ENCODE measurements at regions not wholly inside any gene's neighbourhood (a gene's known extent, or its start where the extent isn't known, plus 50 kb on each side); places are given as distances from the start of the nearest gene placed in this dataset.
"Not testable (repeated sequence)": the region's sequence is repeated elsewhere in the genome, so short reads cannot be mapped to it uniquely, and the experiment has no call there.

- ATAC-seq; H3K4me1 Mint-ChIP-seq (ENCODE audit: low read depth); H3K4me3 Mint-ChIP-seq; H3K27me3 Mint-ChIP-seq (ENCODE audit: low read depth); CTCF ChIA-PET; POLR2A ChIA-PET; H3K27ac Mint-ChIP-seq; H3K9me3 Mint-ChIP-seq (ENCODE audit: insufficient read depth); H3K36me3 Mint-ChIP-seq (ENCODE audit: low read depth); DNase-seq: not testable (repeated sequence)
These were observed 73.8 kb upstream of the DAPK1 start for GRCh38 chr9:87423885-87424284.

- H3K27me3 Mint-ChIP-seq (ENCODE audit: low read depth) = no peaks in the 10 kb centered on the region
- no peak for DNase-seq
- no peaks in the 10 kb centered on the region for H3K36me3 Mint-ChIP-seq (ENCODE audit: low read depth)
- CTCF ChIA-PET = no interaction called here
- H3K4me1 Mint-ChIP-seq (ENCODE audit: low read depth) = no peaks in the 10 kb centered on the region
- no peak overlapping the region for H3K4me3 Mint-ChIP-seq
- no peak overlapping the region for H3K27ac Mint-ChIP-seq
- ATAC-seq = no peak
- POLR2A ChIA-PET = no interaction called here
- no peaks in the 10 kb centered on the region for H3K9me3 Mint-ChIP-seq (ENCODE audit: insufficient read depth)
These were observed 72.5 kb upstream of the DAPK1 start for GRCh38 chr9:87425202-87425601.

GRCh38 chr9:87427851-87428506 lies 69.7 kb upstream of the DAPK1 start:
- CTCF ChIA-PET = no interaction called here
- no peaks in the 10 kb centered on the region for H3K9me3 Mint-ChIP-seq (ENCODE audit: insufficient read depth)
- no peaks in the 10 kb centered on the region for H3K4me1 Mint-ChIP-seq (ENCODE audit: low read depth)
- no peak for DNase-seq
- ATAC-seq = no peak
- H3K27me3 Mint-ChIP-seq (ENCODE audit: low read depth) = no peaks in the 10 kb centered on the region
- H3K36me3 Mint-ChIP-seq (ENCODE audit: low read depth) = no peaks in the 10 kb centered on the region
- H3K4me3 Mint-ChIP-seq = no peak overlapping the region
- POLR2A ChIA-PET = no interaction called here
- H3K27ac Mint-ChIP-seq = no peak overlapping the region

- Mint-ChIP-seq H3K27me3 (ENCODE audit: low read depth) (no peaks in the 10 kb centered on the region), H3K4me3 (no peak overlapping the region), H3K27ac (no peak overlapping the region), H3K4me1 (ENCODE audit: low read depth) (no peaks in the 10 kb centered on the region), H3K36me3 (ENCODE audit: low read depth) (no peaks in the 10 kb centered on the region), H3K9me3 (ENCODE audit: insufficient read depth) (no peaks in the 10 kb centered on the region)
- POLR2A ChIA-PET = no interaction called here
- no peak for ATAC-seq
- no peak for DNase-seq
- CTCF ChIA-PET = no interaction called here
These were observed 69.0 kb upstream of the DAPK1 start for GRCh38 chr9:87428659-87429058.

GRCh38 chr9:87431837-87432236 lies 65.8 kb upstream of the DAPK1 start:
- no peak for ATAC-seq
- Mint-ChIP-seq H3K9me3 (ENCODE audit: insufficient read depth) (no peaks in the 10 kb centered on the region), H3K36me3 (ENCODE audit: low read depth) (no peaks in the 10 kb centered on the region), H3K4me1 (ENCODE audit: low read depth) (no peaks in the 10 kb centered on the region), H3K4me3 (no peak overlapping the region), H3K27ac (no peak overlapping the region), H3K27me3 (ENCODE audit: low read depth) (no peaks in the 10 kb centered on the region)
- ChIA-PET CTCF (no interaction called here), POLR2A (no interaction called here)
- no peak for DNase-seq

- no peaks in the 10 kb centered on the region for H3K4me1 Mint-ChIP-seq (ENCODE audit: low read depth)
- H3K4me3 Mint-ChIP-seq = no peak overlapping the region
- ChIA-PET CTCF (no interaction called here), POLR2A (interaction anchor here (0.7 kb wide), 1 partner anchor 1706 kb away, joined by 3 read pairs; no protein-coding TSS in a partner anchor)
- H3K27ac Mint-ChIP-seq = no peak overlapping the region
- no peak for DNase-seq
- no peaks in the 10 kb centered on the region for H3K9me3 Mint-ChIP-seq (ENCODE audit: insufficient read depth)
- H3K36me3 Mint-ChIP-seq (ENCODE audit: low read depth) = no peaks in the 10 kb centered on the region
- no peak for ATAC-seq
- no peaks in the 10 kb centered on the region for H3K27me3 Mint-ChIP-seq (ENCODE audit: low read depth)
These were observed 63.8 kb upstream of the DAPK1 start for GRCh38 chr9:87433853-87434252.

GRCh38 chr9:87434366-87434765 lies 63.3 kb upstream of the DAPK1 start:
- no peak for DNase-seq
- H3K27ac Mint-ChIP-seq = no peak overlapping the region
- H3K4me1 Mint-ChIP-seq (ENCODE audit: low read depth) = no peaks in the 10 kb centered on the region
- ChIA-PET POLR2A (interaction anchor here (0.7 kb wide), 1 partner anchor 1707 kb away, joined by 3 read pairs; no protein-coding TSS in a partner anchor), CTCF (no interaction called here)
- ATAC-seq = no peak
- H3K9me3 Mint-ChIP-seq (ENCODE audit: insufficient read depth) = no peaks in the 10 kb centered on the region
- no peak overlapping the region for H3K4me3 Mint-ChIP-seq
- no peaks in the 10 kb centered on the region for H3K27me3 Mint-ChIP-seq (ENCODE audit: low read depth)
- no peaks in the 10 kb centered on the region for H3K36me3 Mint-ChIP-seq (ENCODE audit: low read depth)

GRCh38 chr9:87435189-87435880 lies 62.3 kb upstream of the DAPK1 start:
- ChIA-PET CTCF (no interaction called here), POLR2A (no interaction called here)
- ATAC-seq (no peak), DNase-seq (no peak)
- no peaks in the 10 kb centered on the region for H3K36me3 Mint-ChIP-seq (ENCODE audit: low read depth)
- no peaks in the 10 kb centered on the region for H3K9me3 Mint-ChIP-seq (ENCODE audit: insufficient read depth)
- H3K27ac Mint-ChIP-seq = no peak overlapping the region
- no peak overlapping the region for H3K4me3 Mint-ChIP-seq
- H3K27me3 Mint-ChIP-seq (ENCODE audit: low read depth) = no peaks in the 10 kb centered on the region
- H3K4me1 Mint-ChIP-seq (ENCODE audit: low read depth) = no peaks in the 10 kb centered on the region

- Mint-ChIP-seq H3K36me3 (ENCODE audit: low read depth) (no peaks in the 10 kb centered on the region), H3K9me3 (ENCODE audit: insufficient read depth) (no peaks in the 10 kb centered on the region), H3K4me1 (ENCODE audit: low read depth) (no peaks in the 10 kb centered on the region), H3K4me3 (no peak overlapping the region), H3K27me3 (ENCODE audit: low read depth) (no peaks in the 10 kb centered on the region), H3K27ac (no peak overlapping the region)
- CTCF ChIA-PET = no interaction called here
- ATAC-seq (no peak), DNase-seq (no peak)
- POLR2A ChIA-PET = no interaction called here
These were observed 61.0 kb upstream of the DAPK1 start for GRCh38 chr9:87436716-87437115.

GRCh38 chr9:87437966-87438365 lies 59.7 kb upstream of the DAPK1 start:
- no peak for DNase-seq
- no peak overlapping the region for H3K4me3 Mint-ChIP-seq
- no peaks in the 10 kb centered on the region for H3K4me1 Mint-ChIP-seq (ENCODE audit: low read depth)
- no peak overlapping the region for H3K27ac Mint-ChIP-seq
- POLR2A ChIA-PET = no interaction called here
- H3K27me3 Mint-ChIP-seq (ENCODE audit: low read depth) = no peaks in the 10 kb centered on the region
- no peaks in the 10 kb centered on the region for H3K36me3 Mint-ChIP-seq (ENCODE audit: low read depth)
- no peaks in the 10 kb centered on the region for H3K9me3 Mint-ChIP-seq (ENCODE audit: insufficient read depth)
- CTCF ChIA-PET = no interaction called here
- ATAC-seq = no peak

- peaks cover 5% of the 10 kb centered on the region for H3K9me3 Mint-ChIP-seq (ENCODE audit: insufficient read depth)
- H3K27ac Mint-ChIP-seq = no peak overlapping the region
- H3K36me3 Mint-ChIP-seq (ENCODE audit: low read depth) = no peaks in the 10 kb centered on the region
- DNase-seq (no peak), ATAC-seq (no peak)
- POLR2A ChIA-PET = no interaction called here
- CTCF ChIA-PET = no interaction called here
- no peaks in the 10 kb centered on the region for H3K27me3 Mint-ChIP-seq (ENCODE audit: low read depth)
- H3K4me3 Mint-ChIP-seq = no peak overlapping the region
- no peaks in the 10 kb centered on the region for H3K4me1 Mint-ChIP-seq (ENCODE audit: low read depth)
These were observed 56.4 kb upstream of the DAPK1 start for GRCh38 chr9:87441251-87441650.

GRCh38 chr9:87442451-87442850 lies 55.2 kb upstream of the DAPK1 start:
- Mint-ChIP-seq H3K9me3 (ENCODE audit: insufficient read depth) (peaks cover 5% of the 10 kb centered on the region), H3K4me1 (ENCODE audit: low read depth) (no peaks in the 10 kb centered on the region), H3K27ac (no peak overlapping the region), H3K27me3 (ENCODE audit: low read depth) (no peaks in the 10 kb centered on the region), H3K36me3 (ENCODE audit: low read depth) (no peaks in the 10 kb centered on the region), H3K4me3 (no peak overlapping the region)
- ChIA-PET CTCF (no interaction called here), POLR2A (no interaction called here)
- no peak for ATAC-seq
- no peak for DNase-seq

GRCh38 chr9:87443006-87443405 lies 54.7 kb upstream of the DAPK1 start:
- CTCF ChIA-PET = no interaction called here
- ATAC-seq (no peak), DNase-seq (no peak)
- H3K4me3 Mint-ChIP-seq = no peak overlapping the region
- H3K9me3 Mint-ChIP-seq (ENCODE audit: insufficient read depth) = peaks cover 5% of the 10 kb centered on the region
- H3K27ac Mint-ChIP-seq = no peak overlapping the region
- no peaks in the 10 kb centered on the region for H3K27me3 Mint-ChIP-seq (ENCODE audit: low read depth)
- POLR2A ChIA-PET = no interaction called here
- H3K4me1 Mint-ChIP-seq (ENCODE audit: low read depth) = no peaks in the 10 kb centered on the region
- H3K36me3 Mint-ChIP-seq (ENCODE audit: low read depth) = no peaks in the 10 kb centered on the region

Data from activated CD8-positive, alpha-beta T cell treated with anti-CD3 and anti-CD28 coated beads, Interleukin-2, amount 10 ng/mL, durations not matched to agents 7 days and 5 days (primary cell).